H1 (cell line): ENCODE measurements at regions not wholly inside any gene's neighbourhood (a gene's known extent, or its start where the extent isn't known, plus 50 kb on each side); places are given as distances from the start of the nearest gene placed in this dataset.
A peak's percentile ranks its signal among the peaks of the same experiment; 100 is the strongest.

Experiments
- CEBPB ChIP-seq: IDR thresholded peaks from 2 replicates; pipeline ENCODE4 v1.6.1; 2012; ENCODE audit warnings: low read depth, low read length
- GABPA ChIP-seq: IDR thresholded peaks from 2 replicates; pipeline ENCODE4 v1.6.1; 2011; ENCODE audit warnings: mild to moderate bottlenecking, low read length, moderate library complexity, borderline replicate concordance; ENCODE audit not compliant: insufficient read depth
- HDAC2 ChIP-seq, 2 experiments: fragments of 300-600 bp in 1 of 2; sonication (generic) in 1 of 2; IDR thresholded peaks; 2 replicates each; pipeline ENCODE4 v1.6.1; 2011 to 2012; ENCODE audit warnings: low read depth in 2 of 2, low read length in 2 of 2, mild to moderate bottlenecking in 2 of 2, moderate library complexity in 2 of 2, borderline replicate concordance in 1 of 2, inconsistent platforms in 1 of 2
- MAFK ChIP-seq: IDR thresholded peaks from 2 replicates; pipeline ENCODE4 v1.6.1; 2012; ENCODE audit warnings: low read depth, mild to moderate bottlenecking, improper control_type of control experiment, low read length
- RAD21 ChIP-seq, 2 experiments: IDR thresholded peaks in 1 of 2; conservative IDR thresholded peaks in 1 of 2; 2 replicates each; pipeline ENCODE4 v1.6.1; 2011; ENCODE audit warnings: low read depth in 2 of 2, low read length in 2 of 2, improper control_type of control experiment in 1 of 2, inconsistent platforms in 1 of 2, mild to moderate bottlenecking in 1 of 2, moderate library complexity in 1 of 2
- RXRA ChIP-seq: IDR thresholded peaks from 2 replicates; pipeline ENCODE4 v1.6.1; 2011; ENCODE audit warnings: low read depth, mild to moderate bottlenecking, low read length, moderate library complexity; ENCODE audit not compliant: insufficient read depth
- SP2 ChIP-seq: IDR thresholded peaks from 2 replicates; pipeline ENCODE4 v1.6.1; 2012; ENCODE audit warnings: mild to moderate bottlenecking, low read length, inconsistent platforms
- TAF1 ChIP-seq: IDR thresholded peaks from 2 replicates; pipeline ENCODE4 v1.6.1; 2011; ENCODE audit warnings: mild to moderate bottlenecking, low read depth, low read length
- YY1 ChIP-seq: IDR thresholded peaks from 2 replicates; pipeline ENCODE4 v1.6.1; 2011; ENCODE audit warnings: low read depth, mild to moderate bottlenecking, low read length
- TF ChIP-seq, protein P1 (sequence below): fragments of 300-600 bp; sonication (generic); IDR thresholded peaks from 2 replicates; pipeline ENCODE4 v1.7.1; 2012; ENCODE audit warnings: low read length, moderate library complexity, mild to moderate bottlenecking, inconsistent platforms; ENCODE audit not compliant: insufficient replicate concordance

DNA sequence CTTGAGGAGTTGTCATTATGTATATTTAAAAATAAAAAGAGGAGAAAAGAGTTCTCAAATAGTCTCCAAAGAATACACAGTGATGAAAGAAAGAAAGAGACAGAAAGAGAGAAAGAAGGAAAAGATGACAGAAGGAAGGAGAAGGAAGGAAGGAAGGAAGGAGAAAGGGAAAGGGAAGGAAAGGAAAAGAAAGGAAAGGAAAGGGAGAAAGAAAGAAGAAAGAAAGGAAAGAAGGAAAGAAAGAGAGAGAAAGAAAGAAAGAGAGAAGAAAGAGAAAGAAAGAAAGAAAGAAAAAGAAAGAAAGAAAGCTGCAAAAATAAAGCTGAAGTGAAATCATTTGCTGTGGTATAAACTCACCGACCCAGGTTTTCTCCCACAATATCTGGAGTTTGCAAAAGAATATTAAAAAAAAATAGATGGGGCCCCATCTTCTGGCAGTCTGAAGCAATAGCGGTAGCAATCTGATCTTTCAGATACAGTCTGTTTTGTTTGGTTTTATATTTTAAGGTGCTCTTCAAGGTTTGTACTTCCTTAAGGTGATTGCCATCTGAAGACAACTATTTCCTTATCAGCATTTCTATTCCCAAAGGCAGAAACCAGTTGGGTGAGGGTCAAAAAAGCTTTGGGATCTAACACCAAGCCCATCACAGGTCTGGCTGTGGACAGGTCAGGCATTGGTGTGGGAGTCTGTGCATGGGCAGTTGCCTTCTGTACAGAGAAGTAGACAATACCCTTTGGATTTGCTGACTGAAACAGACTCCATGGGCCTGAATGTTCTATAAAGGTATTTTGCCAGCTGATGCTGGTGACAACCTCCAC lies 160.4 kb downstream of the CPEB2 start (continued):
- TF ChIP-seq, protein P1, sequence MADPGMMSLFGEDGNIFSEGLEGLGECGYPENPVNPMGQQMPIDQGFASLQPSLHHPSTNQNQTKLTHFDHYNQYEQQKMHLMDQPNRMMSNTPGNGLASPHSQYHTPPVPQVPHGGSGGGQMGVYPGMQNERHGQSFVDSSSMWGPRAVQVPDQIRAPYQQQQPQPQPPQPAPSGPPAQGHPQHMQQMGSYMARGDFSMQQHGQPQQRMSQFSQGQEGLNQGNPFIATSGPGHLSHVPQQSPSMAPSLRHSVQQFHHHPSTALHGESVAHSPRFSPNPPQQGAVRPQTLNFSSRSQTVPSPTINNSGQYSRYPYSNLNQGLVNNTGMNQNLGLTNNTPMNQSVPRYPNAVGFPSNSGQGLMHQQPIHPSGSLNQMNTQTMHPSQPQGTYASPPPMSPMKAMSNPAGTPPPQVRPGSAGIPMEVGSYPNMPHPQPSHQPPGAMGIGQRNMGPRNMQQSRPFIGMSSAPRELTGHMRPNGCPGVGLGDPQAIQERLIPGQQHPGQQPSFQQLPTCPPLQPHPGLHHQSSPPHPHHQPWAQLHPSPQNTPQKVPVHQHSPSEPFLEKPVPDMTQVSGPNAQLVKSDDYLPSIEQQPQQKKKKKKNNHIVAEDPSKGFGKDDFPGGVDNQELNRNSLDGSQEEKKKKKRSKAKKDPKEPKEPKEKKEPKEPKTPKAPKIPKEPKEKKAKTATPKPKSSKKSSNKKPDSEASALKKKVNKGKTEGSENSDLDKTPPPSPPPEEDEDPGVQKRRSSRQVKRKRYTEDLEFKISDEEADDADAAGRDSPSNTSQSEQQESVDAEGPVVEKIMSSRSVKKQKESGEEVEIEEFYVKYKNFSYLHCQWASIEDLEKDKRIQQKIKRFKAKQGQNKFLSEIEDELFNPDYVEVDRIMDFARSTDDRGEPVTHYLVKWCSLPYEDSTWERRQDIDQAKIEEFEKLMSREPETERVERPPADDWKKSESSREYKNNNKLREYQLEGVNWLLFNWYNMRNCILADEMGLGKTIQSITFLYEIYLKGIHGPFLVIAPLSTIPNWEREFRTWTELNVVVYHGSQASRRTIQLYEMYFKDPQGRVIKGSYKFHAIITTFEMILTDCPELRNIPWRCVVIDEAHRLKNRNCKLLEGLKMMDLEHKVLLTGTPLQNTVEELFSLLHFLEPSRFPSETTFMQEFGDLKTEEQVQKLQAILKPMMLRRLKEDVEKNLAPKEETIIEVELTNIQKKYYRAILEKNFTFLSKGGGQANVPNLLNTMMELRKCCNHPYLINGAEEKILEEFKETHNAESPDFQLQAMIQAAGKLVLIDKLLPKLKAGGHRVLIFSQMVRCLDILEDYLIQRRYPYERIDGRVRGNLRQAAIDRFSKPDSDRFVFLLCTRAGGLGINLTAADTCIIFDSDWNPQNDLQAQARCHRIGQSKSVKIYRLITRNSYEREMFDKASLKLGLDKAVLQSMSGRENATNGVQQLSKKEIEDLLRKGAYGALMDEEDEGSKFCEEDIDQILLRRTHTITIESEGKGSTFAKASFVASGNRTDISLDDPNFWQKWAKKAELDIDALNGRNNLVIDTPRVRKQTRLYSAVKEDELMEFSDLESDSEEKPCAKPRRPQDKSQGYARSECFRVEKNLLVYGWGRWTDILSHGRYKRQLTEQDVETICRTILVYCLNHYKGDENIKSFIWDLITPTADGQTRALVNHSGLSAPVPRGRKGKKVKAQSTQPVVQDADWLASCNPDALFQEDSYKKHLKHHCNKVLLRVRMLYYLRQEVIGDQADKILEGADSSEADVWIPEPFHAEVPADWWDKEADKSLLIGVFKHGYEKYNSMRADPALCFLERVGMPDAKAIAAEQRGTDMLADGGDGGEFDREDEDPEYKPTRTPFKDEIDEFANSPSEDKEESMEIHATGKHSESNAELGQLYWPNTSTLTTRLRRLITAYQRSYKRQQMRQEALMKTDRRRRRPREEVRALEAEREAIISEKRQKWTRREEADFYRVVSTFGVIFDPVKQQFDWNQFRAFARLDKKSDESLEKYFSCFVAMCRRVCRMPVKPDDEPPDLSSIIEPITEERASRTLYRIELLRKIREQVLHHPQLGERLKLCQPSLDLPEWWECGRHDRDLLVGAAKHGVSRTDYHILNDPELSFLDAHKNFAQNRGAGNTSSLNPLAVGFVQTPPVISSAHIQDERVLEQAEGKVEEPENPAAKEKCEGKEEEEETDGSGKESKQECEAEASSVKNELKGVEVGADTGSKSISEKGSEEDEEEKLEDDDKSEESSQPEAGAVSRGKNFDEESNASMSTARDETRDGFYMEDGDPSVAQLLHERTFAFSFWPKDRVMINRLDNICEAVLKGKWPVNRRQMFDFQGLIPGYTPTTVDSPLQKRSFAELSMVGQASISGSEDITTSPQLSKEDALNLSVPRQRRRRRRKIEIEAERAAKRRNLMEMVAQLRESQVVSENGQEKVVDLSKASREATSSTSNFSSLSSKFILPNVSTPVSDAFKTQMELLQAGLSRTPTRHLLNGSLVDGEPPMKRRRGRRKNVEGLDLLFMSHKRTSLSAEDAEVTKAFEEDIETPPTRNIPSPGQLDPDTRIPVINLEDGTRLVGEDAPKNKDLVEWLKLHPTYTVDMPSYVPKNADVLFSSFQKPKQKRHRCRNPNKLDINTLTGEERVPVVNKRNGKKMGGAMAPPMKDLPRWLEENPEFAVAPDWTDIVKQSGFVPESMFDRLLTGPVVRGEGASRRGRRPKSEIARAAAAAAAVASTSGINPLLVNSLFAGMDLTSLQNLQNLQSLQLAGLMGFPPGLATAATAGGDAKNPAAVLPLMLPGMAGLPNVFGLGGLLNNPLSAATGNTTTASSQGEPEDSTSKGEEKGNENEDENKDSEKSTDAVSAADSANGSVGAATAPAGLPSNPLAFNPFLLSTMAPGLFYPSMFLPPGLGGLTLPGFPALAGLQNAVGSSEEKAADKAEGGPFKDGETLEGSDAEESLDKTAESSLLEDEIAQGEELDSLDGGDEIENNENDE = no peak
- no peak for TF ChIP-seq SP2
- TF ChIP-seq MAFK = no peak
- 0 out of 4 replicates have a peak, but pooled peaks of 1 of the 2 experiments have one; percentile 9 for TF ChIP-seq HDAC2 (IDR thresholded peaks at IDR 0.05; ENCODE audit: borderline replicate concordance in 1 of 2, low read depth in 2 of 2, low read length in 2 of 2)
- TF ChIP-seq RAD21 (IDR thresholded peaks at IDR 0.05 in 1 of 2, conservative IDR thresholded peaks at IDR 0.05 in 1 of 2; ENCODE audit: low read depth in 2 of 2, low read length in 2 of 2) = peak; percentile 35 to 50
- no peak for TF ChIP-seq CEBPB
- no peak for TF ChIP-seq GABPA
- TF ChIP-seq YY1 = no peak
- no peak for TF ChIP-seq RXRA
- TF ChIP-seq TAF1 = no peak
